OCI-LY1 (cell line): ENCODE measurements at regions not wholly inside any gene's neighbourhood (a gene's known extent, or its start where the extent isn't known, plus 50 kb on each side); places are given as distances from the start of the nearest gene placed in this dataset.

Experiments used
- EZH2 ChIP-seq: fragments of 200-600 bp; sonication (generic), shearing (Covaris generic); IDR thresholded peaks from 2 replicates; pipeline ENCODE4 v1.8.0; 2017; ENCODE audit warnings: borderline replicate concordance, mixed run types, mild to moderate bottlenecking, antibody characterized with exemption, low read length, moderate library complexity, mixed read lengths
- TF ChIP-seq, protein P1 (sequence below): fragments of 200-600 bp; sonication (generic), shearing (Covaris generic); IDR thresholded peaks from 2 replicates; pipeline ENCODE4 v1.5.1; 2017; ENCODE audit warnings: mild to moderate bottlenecking, antibody characterized with exemption, low read length, moderate library complexity, mixed read lengths

- TF ChIP-seq, protein P1, sequence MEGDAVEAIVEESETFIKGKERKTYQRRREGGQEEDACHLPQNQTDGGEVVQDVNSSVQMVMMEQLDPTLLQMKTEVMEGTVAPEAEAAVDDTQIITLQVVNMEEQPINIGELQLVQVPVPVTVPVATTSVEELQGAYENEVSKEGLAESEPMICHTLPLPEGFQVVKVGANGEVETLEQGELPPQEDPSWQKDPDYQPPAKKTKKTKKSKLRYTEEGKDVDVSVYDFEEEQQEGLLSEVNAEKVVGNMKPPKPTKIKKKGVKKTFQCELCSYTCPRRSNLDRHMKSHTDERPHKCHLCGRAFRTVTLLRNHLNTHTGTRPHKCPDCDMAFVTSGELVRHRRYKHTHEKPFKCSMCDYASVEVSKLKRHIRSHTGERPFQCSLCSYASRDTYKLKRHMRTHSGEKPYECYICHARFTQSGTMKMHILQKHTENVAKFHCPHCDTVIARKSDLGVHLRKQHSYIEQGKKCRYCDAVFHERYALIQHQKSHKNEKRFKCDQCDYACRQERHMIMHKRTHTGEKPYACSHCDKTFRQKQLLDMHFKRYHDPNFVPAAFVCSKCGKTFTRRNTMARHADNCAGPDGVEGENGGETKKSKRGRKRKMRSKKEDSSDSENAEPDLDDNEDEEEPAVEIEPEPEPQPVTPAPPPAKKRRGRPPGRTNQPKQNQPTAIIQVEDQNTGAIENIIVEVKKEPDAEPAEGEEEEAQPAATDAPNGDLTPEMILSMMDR: no peak
- TF ChIP-seq EZH2: no peak
These were observed 163.0 kb downstream of the SCG2 start for GRCh38 chr2:223439184-223439583.
